ENCODE measurements at regions not wholly inside any gene's neighbourhood (a gene's known extent, or its start where the extent isn't known, plus 50 kb on each side); places are given as distances from the start of the nearest gene placed in this dataset.

DNA sequence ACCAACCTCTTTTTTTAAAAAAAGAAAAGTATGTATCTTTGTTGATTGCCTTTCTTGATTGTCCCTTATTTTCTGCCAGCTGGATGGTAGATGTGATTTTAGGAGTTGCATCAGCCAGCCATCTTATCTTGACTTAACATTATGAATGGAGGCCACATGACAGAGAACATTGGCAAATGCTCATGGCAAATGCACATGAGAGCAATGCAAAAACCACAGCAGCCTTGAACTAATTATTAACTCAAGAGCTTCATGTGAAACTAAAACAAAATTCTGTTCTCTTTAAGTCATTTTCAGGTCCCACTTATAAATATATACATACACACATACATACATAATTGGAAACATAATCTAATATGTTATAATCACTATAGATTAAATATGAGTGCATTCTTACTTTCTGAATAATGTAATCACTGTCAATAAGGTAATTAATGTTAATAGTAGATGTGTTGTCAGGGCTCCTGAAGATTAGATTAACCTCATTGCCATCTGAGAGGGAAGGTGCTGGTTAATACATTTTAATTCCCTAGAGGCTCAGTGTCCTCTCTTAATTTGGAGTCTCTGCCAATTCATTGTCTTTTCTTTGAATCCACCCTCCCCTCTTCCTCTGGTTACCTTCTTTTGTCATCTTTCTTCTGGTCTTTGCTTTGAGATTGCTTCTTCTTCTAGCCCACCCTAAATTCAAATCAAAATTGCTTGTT lies 962.2 kb downstream of the ADGRL2 start:
- intact Hi-C loops (cut with micrococcal nuclease): loop anchor here (5.0 kb wide), 1 partner anchor 36 kb away; no protein-coding TSS in a partner anchor
- no peak overlapping the region for H3K27ac ChIP-seq (ENCODE audit: insufficient read depth, low read length)

More for the DNA sequence above, 962.2 kb downstream of the ADGRL2 start:
- Histone ChIP-seq H2BK5ac (ENCODE audit: low read depth, low read length, poor library complexity, severe bottlenecking) (no peak overlapping the region), H3K9ac (ENCODE audit: low read depth, low read length) (no peak overlapping the region), H3K79me1 (ENCODE audit: low read depth in 1 of 2, low read length in 2 of 2) (no peaks in the 10 kb centered on the region), H2BK120ac (ENCODE audit: low read depth, low read length) (no peak overlapping the region), H2BK15ac (ENCODE audit: low read depth, low read length) (no peak overlapping the region), H3K4me1 (ENCODE audit: control insufficient read depth, insufficient read depth, low read length) (no peaks in the 10 kb centered on the region), H3K4me2 (ENCODE audit: low read depth, low read length) (no peak overlapping the region), H4K91ac (ENCODE audit: insufficient read depth, low read depth, low read length) (no peak overlapping the region), H3K9me1 (ENCODE audit: insufficient read depth, low read length) (no peaks in the 10 kb centered on the region), H4K8ac (ENCODE audit: low read depth in 2 of 2, low read length in 2 of 2) (no peak overlapping the region), H3K9me3 (ENCODE audit: control insufficient read depth, insufficient read depth, low read length) (0 out of 2 replicates have a peak, but pooled peaks cover 2% of the 10 kb centered on the region), H4K5ac (ENCODE audit: low read depth, low read length) (no peak overlapping the region), H3K14ac (replicated peaks; ENCODE audit: low read depth, low read length) (no peak overlapping the region), H3K27me3 (ENCODE audit: control insufficient read depth, insufficient read depth, low read length) (no peaks in the 10 kb centered on the region), H3K4me3 (ENCODE audit: insufficient read depth, low read depth, low read length) (no peak overlapping the region), H2AK5ac (ENCODE audit: low read depth, low read length) (no peak overlapping the region), H3K23ac (ENCODE audit: low read depth, low read length) (no peak overlapping the region), H2BK20ac (ENCODE audit: low read depth, low read length) (no peak overlapping the region), H3K36me3 (ENCODE audit: control insufficient read depth, insufficient read depth, low read length) (no peaks in the 10 kb centered on the region), H3K56ac (ENCODE audit: extremely low read depth, insufficient read depth, low read length) (no peak overlapping the region), H2AFZ (replicated peaks; ENCODE audit: low read length, poor library complexity) (no peak overlapping the region), H4K20me1 (ENCODE audit: insufficient read depth, low read length) (no peaks in the 10 kb centered on the region), H3K4ac (ENCODE audit: low read depth, low read length) (no peak overlapping the region), H2AK9ac (replicated peaks; ENCODE audit: low read depth, low read length, poor library complexity) (no peak overlapping the region), H3K18ac (ENCODE audit: low read depth, low read length) (no peak overlapping the region)
- ChIA-PET POLR2A (ENCODE audit: unreplicated experiment) (no interaction called here), CTCF (interaction anchor here (0.5 kb wide), 1 partner anchor 640 kb away, joined by 3 read pairs; no protein-coding TSS in a partner anchor)
- dilution Hi-C loops (cut with HindIII; ENCODE audit: low sequenced_read_pairs, unreplicated experiment): no loop called here
- in situ Hi-C loops (cut with MboI; ENCODE audit: low sequenced_read_pairs): no loop called here
- ATAC-seq (ENCODE audit: low read depth): no peak
- no TSS peak for BruUV-seq (replicated peaks)
- no peak for DNase-seq
- TF ChIP-seq BHLHE40 (IDR thresholded peaks at IDR 0.05; ENCODE audit: low read depth, low read length) (no peak), SMC3 (IDR thresholded peaks at IDR 0.05; ENCODE audit: low read depth, low read length) (no peak), MAZ (IDR thresholded peaks at IDR 0.05; ENCODE audit: borderline replicate concordance, low read depth, low read length) (no peak), FOS (IDR thresholded peaks at IDR 0.05; ENCODE audit: low read depth, low read length) (no peak), CHD1 (IDR thresholded peaks at IDR 0.05; ENCODE audit: low read depth, low read length) (no peak)
